Panc1 (cell line): ENCODE measurements at regions not wholly inside any gene's neighbourhood (a gene's known extent, or its start where the extent isn't known, plus 50 kb on each side); places are given as distances from the start of the nearest gene placed in this dataset.

Source experiments
- ATAC-seq: fragments of 200-7000 bp; cut with Tn5 transposase; 2 replicates; pipeline ENCODE4 v1.9.1; 2020; ENCODE audit warnings: mild to moderate bottlenecking, moderate library complexity
- BruUV-seq: library from RNA; stranded (reverse); fragments of 400-500 nt; replicated peaks from 2 replicates; lab custom pipeline; 2021; lab: Mats Ljungman, UMichigan
- CTCF ChIA-PET: fragments of 300-600 bp; sonication (Branson Sonifier 250); formaldehyde crosslinking; loops from one replicate; lab custom pipeline; 2022; ENCODE audit warnings: antibody characterized with exemption; lab: Charles Lee
- POLR2A ChIA-PET: fragments of 300-600 bp; sonication (Branson Sonifier 250); formaldehyde crosslinking; loops from one replicate; lab custom pipeline; 2022; ENCODE audit warnings: antibody characterized with exemption; lab: Charles Lee
- DNase-seq: peaks from one replicate; pipeline ENCODE4 v3.0.0-alpha.2; 2010; ENCODE audit warnings: low read depth, low spot score
- H3K27ac ChIP-seq: 2 replicates; pipeline ENCODE4 v1.5.1; 2011; ENCODE audit warnings: mild to moderate bottlenecking, low read length, inconsistent platforms
- H3K27me3 ChIP-seq: fragments of 200-500 bp; sonication (Bioruptor generic); 2 replicates; pipeline ENCODE4 v1.6.0; 2014; ENCODE audit warnings: low read length, inconsistent platforms; ENCODE audit not compliant: control insufficient read depth, insufficient read depth
- H3K36me3 ChIP-seq: fragments of 200-500 bp; sonication (Bioruptor generic); 2 replicates; pipeline ENCODE4 v1.5.1; 2014; ENCODE audit warnings: inconsistent platforms, mild to moderate bottlenecking, low read length, moderate library complexity; ENCODE audit not compliant: control insufficient read depth, insufficient read depth
- H3K4me1 ChIP-seq: 2 replicates; pipeline ENCODE4 v1.5.1; 2011; ENCODE audit warnings: inconsistent platforms, mild to moderate bottlenecking, low read length, moderate library complexity; ENCODE audit not compliant: control insufficient read depth, insufficient read depth
- H3K4me3 ChIP-seq, 2 experiments: 2 replicates each; pipeline ENCODE4 v1.5.1; 2011 to 2012; ENCODE audit warnings: low read depth in 2 of 2, low read length in 2 of 2, mild to moderate bottlenecking in 2 of 2, inconsistent platforms in 1 of 2, moderate library complexity in 1 of 2
- H3K9me3 ChIP-seq: fragments of 200-500 bp; sonication (Bioruptor generic); 2 replicates; pipeline ENCODE4 v1.5.1; 2014; ENCODE audit warnings: low read depth, mild to moderate bottlenecking, inconsistent platforms, low read length, moderate library complexity; ENCODE audit not compliant: control insufficient read depth, insufficient read depth
- CTCF ChIP-seq: fragments of 450-650 bp; IDR thresholded peaks from 2 replicates; pipeline ENCODE4 v1.5.1; 2017; ENCODE audit warnings: mild to moderate bottlenecking
- POLR2AphosphoS5 ChIP-seq: IDR thresholded peaks from 2 replicates; pipeline ENCODE4 v1.6.1; 2012; ENCODE audit warnings: mild to moderate bottlenecking, low read depth, low read length, moderate library complexity
- REST ChIP-seq, 2 experiments: IDR thresholded peaks; 2 replicates each; pipeline ENCODE4 v1.6.1; 2011 to 2012; ENCODE audit warnings: low read depth in 2 of 2, control low read depth in 1 of 2, low read length in 1 of 2, mild to moderate bottlenecking in 1 of 2, moderate library complexity in 1 of 2; ENCODE audit not compliant: insufficient read depth in 1 of 2
- SIN3A ChIP-seq: IDR thresholded peaks from 2 replicates; pipeline ENCODE4 v1.6.1; 2012; ENCODE audit warnings: low read depth, mild to moderate bottlenecking, low read length, moderate library complexity, borderline replicate concordance; ENCODE audit not compliant: insufficient read depth
- TCF7L2 ChIP-seq: IDR thresholded peaks from 2 replicates; pipeline ENCODE4 v1.6.1; 2011; ENCODE audit warnings: mild to moderate bottlenecking, low read depth, low read length, inconsistent platforms
- in situ Hi-C: cut with HindIII; loops from 2 replicates; pipeline ENCODE4 v1.10.0; 2016; ENCODE audit warnings: low sequenced_read_pairs, low pct_unique_long_range_greater_than_20kb
- intact Hi-C: fragments of 100-400 bp; cut with micrococcal nuclease; formaldehyde crosslinking; loops from one replicate; pipeline ENCODE4 v1.10.0; 2022; ENCODE audit not compliant: unreplicated experiment

GRCh38 chr4:3871181-3871852 is 105.1 kb downstream of the ADRA2C start:
- CTCF ChIA-PET = no interaction called here

More at GRCh38 chr4:3871181-3871852, 105.1 kb downstream of the ADRA2C start:
- Histone ChIP-seq H3K9me3 (no peaks in the 10 kb centered on the region), H3K27me3 (no peaks in the 10 kb centered on the region), H3K4me3 (no peak overlapping the region), H3K36me3 (no peaks in the 10 kb centered on the region), H3K27ac (no peak overlapping the region), H3K4me1 (0 out of 2 replicates have a peak, but pooled peaks cover 2% of the 10 kb centered on the region)
- no peak for TF ChIP-seq REST (IDR thresholded peaks at IDR 0.05; ENCODE audit: insufficient read depth in 1 of 2, low read depth in 2 of 2, low read length in 1 of 2)
- no peak for TF ChIP-seq SIN3A
- no peak for TF ChIP-seq TCF7L2
- TF ChIP-seq POLR2AphosphoS5 = no peak
- no peak for TF ChIP-seq CTCF
- POLR2A ChIA-PET = no interaction called here
- ATAC-seq (0 out of 2 replicates have a peak, but pooled peaks have one; percentile 15), DNase-seq (no peak)
- intact Hi-C loops (loop anchor here (10.0 kb wide), 1 partner anchor 307 kb away; no protein-coding TSS in a partner anchor), in situ Hi-C loops (no loop called here)
- BruUV-seq = no TSS peak
